Astrocyte of the spinal cord (primary cell): ENCODE measurements at regions not wholly inside any gene's neighbourhood (a gene's known extent, or its start where the extent isn't known, plus 50 kb on each side); places are given as distances from the start of the nearest gene placed in this dataset.
"Not testable (repeated sequence)": the region's sequence is repeated elsewhere in the genome, so short reads cannot be mapped to it uniquely, and the experiment has no call there.

Source experiments
- DNase-seq: peaks from one replicate; pipeline ENCODE4 v3.0.0; 2011; ENCODE audit warnings: low read depth, low spot score
- H3K4me3 ChIP-seq: 2 replicates; pipeline ENCODE4 v1.5.1; 2011; ENCODE audit warnings: low read depth, mild to moderate bottlenecking, low read length, moderate library complexity
- in situ Hi-C: cut with HindIII; loops from 2 replicates; pipeline ENCODE4 v1.10.0; 2017; ENCODE audit warnings: low sequenced_read_pairs
- TF ChIP-seq, protein P1 (sequence below): IDR thresholded peaks from 2 replicates; pipeline ENCODE4 v1.5.1; 2012; ENCODE audit warnings: low read depth, mild to moderate bottlenecking, low read length, inconsistent platforms

DNA sequence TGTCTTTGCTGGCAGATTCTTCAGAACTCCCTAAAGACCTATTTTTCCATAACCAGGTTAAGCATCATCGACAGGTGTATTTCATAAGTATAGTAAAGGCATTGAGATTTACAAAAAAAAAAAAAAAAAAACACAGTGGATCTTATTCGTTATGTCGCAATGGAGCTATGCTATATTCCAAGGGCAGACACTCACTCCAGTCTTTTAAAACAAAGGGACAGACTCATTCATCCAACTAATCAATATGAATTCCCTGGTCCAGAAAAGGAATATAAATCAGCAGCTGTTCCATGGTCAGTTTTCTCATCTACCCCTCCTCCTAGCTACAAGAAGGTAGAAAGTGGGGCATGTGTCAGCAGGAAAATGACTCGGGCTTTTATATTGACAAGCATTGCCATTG is 97.7 kb upstream of the MON1B start:
- no peak overlapping the region for H3K4me3 ChIP-seq
- in situ Hi-C loops: no loop called here
- DNase-seq: no peak
- TF ChIP-seq, protein P1, sequence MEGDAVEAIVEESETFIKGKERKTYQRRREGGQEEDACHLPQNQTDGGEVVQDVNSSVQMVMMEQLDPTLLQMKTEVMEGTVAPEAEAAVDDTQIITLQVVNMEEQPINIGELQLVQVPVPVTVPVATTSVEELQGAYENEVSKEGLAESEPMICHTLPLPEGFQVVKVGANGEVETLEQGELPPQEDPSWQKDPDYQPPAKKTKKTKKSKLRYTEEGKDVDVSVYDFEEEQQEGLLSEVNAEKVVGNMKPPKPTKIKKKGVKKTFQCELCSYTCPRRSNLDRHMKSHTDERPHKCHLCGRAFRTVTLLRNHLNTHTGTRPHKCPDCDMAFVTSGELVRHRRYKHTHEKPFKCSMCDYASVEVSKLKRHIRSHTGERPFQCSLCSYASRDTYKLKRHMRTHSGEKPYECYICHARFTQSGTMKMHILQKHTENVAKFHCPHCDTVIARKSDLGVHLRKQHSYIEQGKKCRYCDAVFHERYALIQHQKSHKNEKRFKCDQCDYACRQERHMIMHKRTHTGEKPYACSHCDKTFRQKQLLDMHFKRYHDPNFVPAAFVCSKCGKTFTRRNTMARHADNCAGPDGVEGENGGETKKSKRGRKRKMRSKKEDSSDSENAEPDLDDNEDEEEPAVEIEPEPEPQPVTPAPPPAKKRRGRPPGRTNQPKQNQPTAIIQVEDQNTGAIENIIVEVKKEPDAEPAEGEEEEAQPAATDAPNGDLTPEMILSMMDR: no peak

GRCh38 chr16:77093999-77094398 is 97.0 kb upstream of the MON1B start:
- H3K4me3 ChIP-seq: no peak overlapping the region
- TF ChIP-seq, protein P1: no peak
- DNase-seq: no peak
- in situ Hi-C loops: no loop called here

DNA sequence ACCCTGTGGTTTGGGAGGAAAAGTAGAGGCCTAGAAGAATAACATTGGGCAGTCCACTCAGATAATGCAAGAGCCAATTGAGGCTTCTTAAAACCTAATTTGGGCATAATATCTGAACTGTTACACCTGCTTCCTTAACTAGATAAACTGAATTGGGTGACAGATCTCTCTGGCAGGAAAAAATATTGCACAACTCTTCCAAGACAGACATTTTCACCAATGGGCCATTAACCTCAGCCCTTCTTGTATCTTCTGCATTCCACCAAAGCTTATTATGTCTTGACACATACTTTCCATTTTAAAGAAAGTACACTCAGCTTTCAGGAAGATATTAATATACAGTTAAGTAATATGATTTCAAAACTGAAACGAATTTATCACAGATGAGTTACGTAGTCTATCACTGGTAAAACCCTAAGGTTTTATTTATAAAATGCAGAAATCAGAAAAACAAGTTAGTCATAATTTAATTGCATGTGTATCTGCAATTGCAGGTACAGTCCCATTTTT is 79.9 kb upstream of the MON1B start:
- TF ChIP-seq, protein P1: no peak
- no peak for DNase-seq
- H3K4me3 ChIP-seq: no peak overlapping the region
- in situ Hi-C loops: no loop called here

GRCh38 chr16:77112746-77113145 is 78.2 kb upstream of the MON1B start:
- in situ Hi-C loops: no loop called here
- TF ChIP-seq, protein P1: no peak
- H3K4me3 ChIP-seq: no peak overlapping the region
- DNase-seq: no peak

GRCh38 chr16:77113835-77114234 is 77.2 kb upstream of the MON1B start:
- no peak overlapping the region for H3K4me3 ChIP-seq
- TF ChIP-seq, protein P1: no peak
- no peak for DNase-seq
- in situ Hi-C loops: no loop called here

DNA sequence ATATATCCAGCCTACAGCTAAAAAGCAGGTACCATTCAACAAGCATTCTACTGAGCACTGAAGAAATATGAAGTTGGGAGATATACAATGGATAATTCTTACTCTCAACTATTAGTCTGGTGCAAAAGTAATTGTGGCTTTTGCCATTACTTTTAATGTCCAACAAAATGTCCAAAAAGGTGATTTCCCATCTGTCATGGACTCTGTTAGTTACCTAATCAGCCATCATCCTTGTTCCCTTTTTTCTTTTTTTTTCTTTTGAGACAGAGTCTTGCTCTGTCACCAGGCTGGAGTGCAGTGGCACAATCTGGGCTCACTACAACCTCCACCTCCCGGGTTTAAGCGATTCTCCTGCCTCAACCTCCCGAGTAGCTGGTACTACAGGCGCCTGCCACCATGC is 76.6 kb upstream of the MON1B start:
- in situ Hi-C loops, H3K4me3 ChIP-seq, DNase-seq: not testable (repeated sequence)

DNA sequence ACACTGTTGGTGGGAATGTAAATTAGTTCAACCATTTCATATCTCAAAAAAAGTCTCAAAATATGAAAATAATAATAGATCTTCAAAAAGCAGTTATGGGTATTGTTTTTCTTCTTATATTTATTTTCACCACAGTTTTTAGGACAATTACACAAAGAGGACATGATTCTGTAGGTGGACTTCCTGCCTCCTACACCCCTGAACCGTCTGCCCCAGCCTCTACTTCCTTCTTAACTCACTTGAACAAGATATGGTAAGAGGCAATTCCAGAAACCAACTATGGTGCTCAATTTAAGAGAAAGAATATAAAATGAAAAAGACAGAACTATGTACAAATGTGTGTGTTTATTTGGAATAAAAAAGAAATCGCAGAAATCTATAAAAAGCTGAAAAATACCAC is 74.1 kb upstream of the MON1B start:
- TF ChIP-seq, protein P1: no peak
- in situ Hi-C loops: no loop called here
- no peak overlapping the region for H3K4me3 ChIP-seq
- DNase-seq: no peak
